ENCODE measurements at regions not wholly inside any gene's neighbourhood (a gene's known extent, or its start where the extent isn't known, plus 50 kb on each side); places are given as distances from the start of the nearest gene placed in this dataset.
A peak's percentile ranks its signal among the peaks of the same experiment; 100 is the strongest.

DNA sequence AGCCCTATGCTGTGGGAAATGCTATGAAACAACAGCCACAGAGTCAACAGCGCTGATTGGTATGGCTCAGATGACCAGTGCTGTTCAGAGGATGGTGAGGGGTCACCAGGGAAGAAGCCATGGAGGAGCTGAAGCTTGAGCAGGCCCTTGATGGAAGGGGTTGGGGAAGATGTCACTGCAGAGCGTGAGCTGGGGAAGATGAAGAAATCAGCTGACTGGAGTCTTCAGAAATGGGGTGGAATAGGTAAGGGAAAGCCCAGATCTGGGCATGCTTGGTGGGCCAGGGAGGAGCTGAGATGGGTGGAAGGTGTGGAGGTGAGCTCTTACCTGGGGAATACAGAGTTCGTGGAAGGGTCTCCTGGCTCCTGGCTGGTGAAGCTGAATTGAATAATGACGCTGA lies 105.4 kb upstream of the PLET1 start:
- DNase-seq (ENCODE audit: low read depth, low spot score) = no peak
- in situ Hi-C loops (cut with HindIII; ENCODE audit: low sequenced_read_pairs) = no loop called here
- TF ChIP-seq, protein P1, sequence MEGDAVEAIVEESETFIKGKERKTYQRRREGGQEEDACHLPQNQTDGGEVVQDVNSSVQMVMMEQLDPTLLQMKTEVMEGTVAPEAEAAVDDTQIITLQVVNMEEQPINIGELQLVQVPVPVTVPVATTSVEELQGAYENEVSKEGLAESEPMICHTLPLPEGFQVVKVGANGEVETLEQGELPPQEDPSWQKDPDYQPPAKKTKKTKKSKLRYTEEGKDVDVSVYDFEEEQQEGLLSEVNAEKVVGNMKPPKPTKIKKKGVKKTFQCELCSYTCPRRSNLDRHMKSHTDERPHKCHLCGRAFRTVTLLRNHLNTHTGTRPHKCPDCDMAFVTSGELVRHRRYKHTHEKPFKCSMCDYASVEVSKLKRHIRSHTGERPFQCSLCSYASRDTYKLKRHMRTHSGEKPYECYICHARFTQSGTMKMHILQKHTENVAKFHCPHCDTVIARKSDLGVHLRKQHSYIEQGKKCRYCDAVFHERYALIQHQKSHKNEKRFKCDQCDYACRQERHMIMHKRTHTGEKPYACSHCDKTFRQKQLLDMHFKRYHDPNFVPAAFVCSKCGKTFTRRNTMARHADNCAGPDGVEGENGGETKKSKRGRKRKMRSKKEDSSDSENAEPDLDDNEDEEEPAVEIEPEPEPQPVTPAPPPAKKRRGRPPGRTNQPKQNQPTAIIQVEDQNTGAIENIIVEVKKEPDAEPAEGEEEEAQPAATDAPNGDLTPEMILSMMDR (IDR thresholded peaks at IDR 0.05; ENCODE audit: low read depth, low read length) = no peak
- no peak overlapping the region for H3K4me3 ChIP-seq (ENCODE audit: low read depth, low read length)

DNA sequence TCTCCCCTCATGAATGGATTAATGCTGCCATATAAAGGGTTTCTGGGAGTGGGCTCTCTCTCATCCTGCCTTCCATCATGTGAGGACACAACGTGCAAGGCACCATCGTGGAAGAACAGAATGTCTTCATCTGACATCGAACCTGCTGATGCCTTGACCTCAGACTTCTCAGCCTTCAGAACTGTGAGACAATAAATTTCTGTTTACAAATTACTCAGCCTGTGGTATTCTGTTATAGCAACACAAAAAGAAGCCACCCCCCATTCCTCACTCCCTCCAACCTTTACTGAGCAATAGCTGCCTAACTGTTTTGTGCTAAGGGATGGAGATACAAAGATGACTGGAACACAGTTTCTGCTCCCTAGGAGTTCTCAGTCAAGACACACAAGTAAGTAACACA lies 106.1 kb upstream of the PLET1 start:
- TF ChIP-seq, protein P1 (IDR thresholded peaks at IDR 0.05; ENCODE audit: low read depth, low read length) = no peak
- no peak overlapping the region for H3K4me3 ChIP-seq (ENCODE audit: low read depth, low read length)

DNA sequence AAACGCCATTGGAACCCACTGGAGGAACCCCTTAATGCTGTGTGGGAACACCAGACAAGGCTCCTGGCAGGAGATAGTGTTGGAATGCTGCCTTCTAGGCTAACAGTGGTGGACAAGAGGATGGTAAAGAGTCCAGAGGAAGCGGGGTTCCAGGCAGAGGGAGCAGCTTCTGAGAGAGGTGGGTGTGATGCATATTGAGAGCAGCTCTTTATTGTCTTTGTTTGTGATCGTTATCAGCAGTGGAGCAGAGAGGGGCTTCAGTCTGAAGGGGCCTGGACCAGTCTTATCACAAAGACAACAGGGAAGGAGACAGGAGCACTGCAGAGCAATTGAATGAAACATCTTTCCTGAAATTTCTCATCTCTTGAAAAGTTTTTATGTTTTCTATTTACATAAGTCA lies 106.8 kb upstream of the PLET1 start:
- no peak overlapping the region for H3K4me3 ChIP-seq (ENCODE audit: low read depth, low read length)
- TF ChIP-seq, protein P1 (IDR thresholded peaks at IDR 0.05; ENCODE audit: low read depth, low read length) = no peak
- in situ Hi-C loops (cut with HindIII; ENCODE audit: low sequenced_read_pairs) = no loop called here
- DNase-seq (ENCODE audit: low read depth, low spot score) = no peak

More for the DNA sequence above, 106.1 kb upstream of the PLET1 start:
- in situ Hi-C loops (cut with HindIII; ENCODE audit: low sequenced_read_pairs) = no loop called here
- DNase-seq (ENCODE audit: low read depth, low spot score) = peak; percentile 6

DNA sequence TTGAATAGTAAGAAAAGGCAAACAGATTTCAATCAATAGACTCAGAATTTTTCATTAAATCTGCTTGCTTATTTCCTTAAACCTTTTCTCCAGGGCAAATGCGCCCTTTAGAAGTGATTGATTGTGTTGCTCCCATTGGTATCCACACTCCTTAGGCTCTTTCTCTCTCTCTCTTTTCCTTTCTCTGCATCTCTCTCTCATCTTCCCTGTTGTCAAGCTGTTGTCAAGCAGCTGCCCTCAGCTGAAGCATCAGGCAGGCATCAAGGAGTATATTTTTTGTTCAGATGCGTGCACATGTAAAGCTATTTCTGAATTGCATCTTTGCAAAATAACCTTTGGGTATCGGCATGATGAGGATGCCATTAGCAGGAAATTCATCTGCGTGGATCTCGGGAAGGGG lies 107.2 kb upstream of the PLET1 start:
- no peak overlapping the region for H3K4me3 ChIP-seq (ENCODE audit: low read depth, low read length)
- DNase-seq (ENCODE audit: low read depth, low spot score) = no peak
- in situ Hi-C loops (cut with HindIII; ENCODE audit: low sequenced_read_pairs) = no loop called here
- TF ChIP-seq, protein P1 (IDR thresholded peaks at IDR 0.05; ENCODE audit: low read depth, low read length) = no peak

DNA sequence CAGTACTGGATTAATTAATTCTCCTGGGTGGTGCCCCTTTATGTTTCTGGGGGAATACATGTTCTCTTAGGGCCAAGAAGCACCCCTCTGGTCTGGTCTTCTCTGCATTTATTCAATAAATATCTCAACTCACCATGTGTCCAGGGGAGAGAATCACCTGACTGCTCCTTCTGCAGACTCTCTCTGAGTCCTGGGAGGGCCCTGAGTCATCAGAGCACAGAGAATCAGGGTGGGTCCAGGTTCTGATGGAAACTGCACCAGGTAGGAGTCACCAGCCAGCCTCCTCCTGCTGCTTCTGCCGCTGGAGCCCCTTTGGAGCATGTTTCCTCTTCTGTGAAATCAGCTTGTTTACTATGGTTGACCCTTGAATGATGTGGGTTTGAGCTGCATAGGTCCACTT lies 107.7 kb upstream of the PLET1 start:
- no peak for DNase-seq (ENCODE audit: low read depth, low spot score)
- in situ Hi-C loops (cut with HindIII; ENCODE audit: low sequenced_read_pairs) = no loop called here
- TF ChIP-seq, protein P1 (IDR thresholded peaks at IDR 0.05; ENCODE audit: low read depth, low read length) = no peak
- no peak overlapping the region for H3K4me3 ChIP-seq (ENCODE audit: low read depth, low read length)

DNA sequence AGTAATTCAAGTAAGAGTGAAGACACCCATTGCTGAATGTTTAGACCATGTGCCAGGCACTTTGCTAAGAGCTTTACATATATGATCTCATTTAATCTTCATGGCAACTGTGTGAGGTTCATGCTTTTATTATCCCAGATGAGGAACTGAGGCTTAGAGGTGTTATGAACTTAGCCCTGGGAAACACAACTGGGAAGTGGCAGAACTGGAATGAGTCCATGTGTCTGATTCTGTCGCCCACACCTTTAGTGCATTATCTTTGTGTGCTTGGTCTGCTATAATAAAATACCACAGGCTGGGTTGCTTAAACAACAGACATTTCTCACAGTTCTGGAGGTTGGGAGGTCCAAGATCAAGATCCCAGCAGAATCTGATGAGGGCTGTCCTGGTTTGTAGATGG lies 108.7 kb upstream of the PLET1 start:
- in situ Hi-C loops (cut with HindIII; ENCODE audit: low sequenced_read_pairs) = no loop called here
- TF ChIP-seq, protein P1 (IDR thresholded peaks at IDR 0.05; ENCODE audit: low read depth, low read length) = no peak
- no peak overlapping the region for H3K4me3 ChIP-seq (ENCODE audit: low read depth, low read length)
- DNase-seq (ENCODE audit: low read depth, low spot score) = no peak

DNA sequence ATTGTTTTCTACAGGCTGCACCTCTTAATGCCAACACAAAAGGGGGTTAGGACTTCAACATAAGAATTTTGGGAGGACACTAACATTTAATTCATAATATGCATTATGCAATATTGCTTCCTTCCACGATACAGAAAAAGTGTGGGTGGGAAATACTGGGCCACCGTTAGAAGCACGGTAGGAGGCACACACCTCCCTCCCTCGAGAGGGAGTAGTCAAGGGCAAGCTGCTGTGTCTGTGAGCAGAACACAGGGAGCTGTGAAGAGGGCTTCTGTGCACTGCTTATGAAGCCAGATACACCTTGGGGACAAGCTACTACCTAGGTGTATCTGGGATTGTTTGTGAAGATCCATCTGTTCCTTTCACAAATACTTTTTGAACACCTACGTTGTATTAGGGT lies 109.3 kb upstream of the PLET1 start:
- H3K4me3 ChIP-seq (ENCODE audit: low read depth, low read length) = no peak overlapping the region
- no peak for DNase-seq (ENCODE audit: low read depth, low spot score)
- in situ Hi-C loops (cut with HindIII; ENCODE audit: low sequenced_read_pairs) = no loop called here
- TF ChIP-seq, protein P1 (IDR thresholded peaks at IDR 0.05; ENCODE audit: low read depth, low read length) = no peak
